Putamen (tissue), 1 donor: ENCODE measurements at regions not wholly inside any gene's neighbourhood (a gene's known extent, or its start where the extent isn't known, plus 50 kb on each side); places are given as distances from the start of the nearest gene placed in this dataset.

Experiments used
- DNase-seq: peaks from one replicate; pipeline ENCODE4 v3.0.0-alpha.2; 2016; ENCODE audit warnings: low spot score

DNA sequence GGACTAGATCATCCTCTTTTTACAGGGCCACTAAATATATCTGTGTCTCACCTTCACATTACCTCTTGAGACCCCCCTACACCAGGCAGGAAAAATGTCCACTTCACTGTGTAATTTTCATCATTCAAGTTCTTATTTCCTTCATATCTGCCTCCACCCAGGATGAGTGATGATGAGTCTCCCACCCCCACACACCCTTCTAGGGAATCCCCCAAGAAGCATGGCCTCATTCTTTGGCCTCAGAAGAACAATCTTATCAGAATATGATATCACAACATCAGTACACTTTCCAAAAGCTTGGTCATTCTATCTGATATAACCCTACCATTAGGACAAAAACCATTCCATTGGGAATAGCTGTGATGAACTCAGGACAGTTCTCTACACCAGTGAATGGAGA lies 170.3 kb upstream of the DUSP10 start:
- DNase-seq: no peak

GRCh38 chr1:221911714-221912113 lies 169.8 kb upstream of the DUSP10 start:
- DNase-seq: no peak

DNA sequence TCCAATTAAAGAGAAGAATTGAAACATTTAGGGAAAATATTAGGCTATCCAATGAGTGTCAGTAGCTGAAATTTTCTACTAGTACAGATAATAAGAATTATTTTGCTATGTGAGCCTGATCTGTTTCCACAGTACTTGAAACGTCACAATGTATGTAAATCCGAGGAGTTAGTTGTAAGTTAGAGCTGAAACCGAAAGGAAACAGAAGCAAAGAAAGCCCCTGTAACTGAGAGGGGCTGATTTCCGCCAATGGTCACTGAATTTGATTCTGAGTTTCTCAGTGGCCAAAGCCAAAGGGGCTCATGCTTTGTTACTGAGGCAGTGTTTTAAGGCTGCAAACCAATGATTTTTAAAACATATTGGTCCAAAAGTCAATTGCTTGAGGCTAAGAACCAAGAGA lies 168.3 kb upstream of the DUSP10 start:
- DNase-seq: no peak

DNA sequence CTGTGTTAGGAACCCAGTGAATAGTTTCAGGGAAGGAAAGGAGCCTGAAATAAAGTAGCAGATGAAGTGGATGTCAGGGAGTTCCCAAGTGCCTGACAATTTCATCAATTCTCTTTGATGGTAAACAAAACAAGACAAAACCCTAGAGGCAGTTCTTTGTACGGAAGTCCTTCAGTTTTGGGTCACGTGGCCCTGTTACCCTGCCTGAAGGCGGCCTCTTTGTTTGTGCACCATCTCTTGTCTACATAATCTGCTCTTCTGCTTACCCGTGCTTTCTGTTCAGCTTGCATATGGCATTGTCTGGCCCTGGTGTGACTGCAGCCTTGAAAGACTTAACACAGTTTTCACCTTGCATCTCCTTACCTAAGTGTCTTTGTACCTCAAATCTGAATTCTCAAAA lies 166.7 kb upstream of the DUSP10 start:
- no peak for DNase-seq

GRCh38 chr1:221907166-221907932 lies 165.5 kb upstream of the DUSP10 start:
- DNase-seq: no peak

DNA sequence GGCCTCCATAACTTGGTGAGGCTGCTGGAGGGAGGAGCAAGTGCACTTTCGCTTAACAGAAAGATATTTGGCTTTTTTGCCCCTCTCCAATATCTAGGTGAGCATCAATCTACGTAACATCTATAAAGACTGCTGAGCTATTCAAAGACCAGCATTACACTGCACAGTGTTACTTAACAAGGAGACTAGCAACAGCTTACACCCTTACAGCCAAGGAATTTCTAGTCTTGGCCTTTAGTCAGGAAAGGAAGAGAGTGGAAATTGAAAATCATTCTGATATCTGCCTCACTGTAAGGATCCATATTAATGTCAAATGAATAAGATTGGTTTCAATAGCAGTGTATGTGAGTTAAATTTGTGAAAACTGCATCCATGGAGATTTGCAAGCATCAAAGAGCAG lies 163.9 kb upstream of the DUSP10 start:
- no peak for DNase-seq

GRCh38 chr1:221904319-221904718 lies 162.4 kb upstream of the DUSP10 start:
- no peak for DNase-seq

DNA sequence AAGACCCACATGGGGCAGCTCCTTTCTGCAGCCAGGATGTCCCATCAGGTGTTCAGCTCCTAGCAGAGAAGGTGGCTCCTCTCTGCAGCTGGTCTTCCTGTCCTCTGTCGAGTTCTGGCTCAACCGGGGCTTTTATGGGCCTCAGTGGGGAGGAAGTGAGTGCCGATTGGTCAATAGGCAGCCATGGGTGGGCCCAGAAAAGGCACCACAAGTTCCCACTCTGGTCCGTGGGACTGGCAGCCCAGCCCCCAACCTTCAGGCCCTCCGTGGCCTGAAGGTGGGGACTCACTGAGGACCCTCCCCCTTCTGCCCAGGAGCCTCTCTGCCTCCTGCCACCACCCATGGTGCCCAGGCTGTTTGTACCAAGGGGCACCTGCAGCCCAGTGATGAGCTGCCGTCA lies 161.7 kb upstream of the DUSP10 start:
- no peak for DNase-seq

- no peak for DNase-seq
Observed at GRCh38 chr1:221902961-221903360, 161.1 kb upstream of the DUSP10 start.

DNA sequence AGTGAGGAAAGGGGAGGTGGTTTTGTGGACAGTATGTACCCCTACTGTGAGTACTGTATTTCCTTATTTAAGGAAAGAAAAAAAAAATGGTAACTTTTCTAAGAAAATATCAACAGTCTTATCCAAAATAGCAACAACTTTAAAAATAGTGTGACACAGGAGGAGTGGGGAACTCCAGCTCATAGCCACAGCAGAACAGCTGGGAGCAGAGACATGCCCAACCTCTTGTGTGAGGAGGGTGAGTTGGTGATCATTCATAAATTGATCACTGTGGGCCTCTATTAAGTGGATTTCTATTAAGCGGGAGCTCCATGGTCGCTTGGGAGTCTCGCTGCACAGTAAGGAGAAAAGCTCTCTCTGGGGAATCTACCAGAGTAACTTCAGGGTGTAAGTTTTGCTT lies 158.8 kb upstream of the DUSP10 start:
- no peak for DNase-seq

- no peak for DNase-seq
Observed at GRCh38 chr1:221897321-221897721, 155.4 kb upstream of the DUSP10 start.

DNA sequence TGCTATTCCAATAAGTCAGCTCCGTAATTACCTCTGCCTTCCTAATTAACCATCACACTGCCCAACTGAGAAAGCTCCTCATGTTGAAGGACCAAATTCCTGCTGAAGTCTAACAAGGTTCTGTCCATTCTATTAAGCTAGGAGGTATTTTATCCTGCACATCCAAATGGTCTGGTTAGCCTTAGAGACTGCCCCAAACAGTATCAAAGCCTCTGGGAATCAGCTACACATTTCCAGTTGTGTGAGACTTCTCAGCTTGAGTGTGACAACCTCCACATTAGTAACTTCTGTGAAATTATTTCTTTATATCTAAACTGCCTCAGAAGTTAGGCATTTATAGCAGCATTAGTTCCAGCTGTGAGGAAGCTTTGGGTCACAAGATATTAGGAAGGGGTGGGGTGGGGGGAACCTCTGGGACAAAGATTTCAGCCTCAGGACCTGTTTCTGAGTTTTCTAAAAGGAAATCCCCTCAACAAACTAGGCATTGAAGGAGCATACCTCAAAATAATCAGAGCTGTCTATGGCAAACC lies 150.5 kb upstream of the DUSP10 start:
- DNase-seq: no peak

DNA sequence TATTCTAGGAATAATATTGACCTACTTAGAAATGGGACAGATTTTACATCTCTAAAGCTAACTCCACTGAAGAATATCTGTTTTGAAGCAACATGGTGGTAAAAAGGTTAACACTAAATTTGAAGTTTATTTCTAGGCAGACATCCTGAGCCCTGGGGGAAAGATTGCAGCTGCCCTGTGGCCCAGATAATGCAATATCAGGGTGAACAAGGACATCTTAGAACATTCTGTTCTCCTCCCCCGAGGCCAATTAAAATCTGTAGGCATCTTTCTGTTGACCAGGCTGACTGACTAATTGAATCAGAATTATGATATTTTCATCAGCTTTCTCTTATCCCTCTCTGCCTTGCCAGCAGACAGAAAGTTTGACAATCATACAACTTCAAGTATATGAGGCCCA lies 149.8 kb upstream of the DUSP10 start:
- DNase-seq: no peak

- no peak for DNase-seq
Observed at GRCh38 chr1:221888801-221889200, 146.9 kb upstream of the DUSP10 start.

GRCh38 chr1:221888218-221888617 lies 146.3 kb upstream of the DUSP10 start:
- no peak for DNase-seq

- no peak for DNase-seq
Observed at GRCh38 chr1:221887758-221888157, 145.9 kb upstream of the DUSP10 start.

GRCh38 chr1:221887415-221887746 lies 145.5 kb upstream of the DUSP10 start:
- DNase-seq: no peak

- DNase-seq: no peak
Observed at GRCh38 chr1:221886743-221887414, 145.0 kb upstream of the DUSP10 start.

GRCh38 chr1:221886311-221886710 lies 144.4 kb upstream of the DUSP10 start:
- DNase-seq: no peak

GRCh38 chr1:221884821-221885220 lies 142.9 kb upstream of the DUSP10 start:
- DNase-seq: no peak

- DNase-seq: no peak
Observed at GRCh38 chr1:221881805-221882581, 140.1 kb upstream of the DUSP10 start.

GRCh38 chr1:221880182-221880581 lies 138.3 kb upstream of the DUSP10 start:
- no peak for DNase-seq

DNA sequence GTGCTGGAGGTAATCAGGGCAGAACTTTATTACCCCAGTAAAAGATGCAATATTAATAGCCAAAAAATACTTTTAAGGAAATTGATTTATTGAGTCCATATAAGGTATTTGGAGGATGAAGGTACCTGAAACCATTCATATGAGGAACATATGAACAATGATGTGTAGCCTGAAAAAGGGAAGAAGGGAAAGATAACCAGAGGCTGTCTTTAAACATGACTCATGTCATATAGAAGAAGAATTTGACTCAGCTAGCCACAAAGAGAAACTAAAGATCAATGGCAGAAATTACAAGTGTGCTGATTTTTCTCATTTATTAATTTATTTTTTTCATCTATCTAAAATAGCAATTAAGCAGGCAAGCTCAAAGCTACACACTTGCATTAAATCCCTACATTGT lies 136.2 kb upstream of the DUSP10 start:
- no peak for DNase-seq
